Breast epithelium (tissue), 4 donors: ENCODE measurements at regions not wholly inside any gene's neighbourhood (a gene's known extent, or its start where the extent isn't known, plus 50 kb on each side); places are given as distances from the start of the nearest gene placed in this dataset.

Experiments used
- DNase-seq, 2 donors: peaks; one replicate each; pipeline ENCODE4 v3.0.0-alpha.2; 2019; ENCODE audit warnings: low spot score in 2 of 2
- H3K27ac ChIP-seq, 2 donors: fragments of 200-600 bp; sonication (generic) in 1 of 2; one replicate each; pipeline ENCODE4 v1.5.1; 2016 to 2019; ENCODE audit warnings: mild to moderate bottlenecking in 1 of 2
- H3K27me3 ChIP-seq, 2 donors: fragments of 200-600 bp; sonication (generic) in 1 of 2; one replicate each; pipeline versions ENCODE4 v1.5.1 to v1.6.0; 2017 to 2019; ENCODE audit warnings: control low read depth in 1 of 2, mild to moderate bottlenecking in 1 of 2
- H3K36me3 ChIP-seq: fragments of 200-600 bp; one replicate; pipeline ENCODE4 v1.5.1; 2019
- H3K4me1 ChIP-seq, 2 donors: fragments of 200-600 bp; sonication (generic); one replicate each; pipeline ENCODE4 v1.5.1; 2016 to 2019; ENCODE audit warnings: control low read depth in 1 of 2
- H3K4me3 ChIP-seq, 3 donors: fragments of 200-600 bp; sonication (generic); 1 replicate in 2 of 3; 2 replicates in 1 of 3; pipeline ENCODE4 v1.5.1; 2016 to 2019; ENCODE audit warnings: mild to moderate bottlenecking in 3 of 3, moderate library complexity in 2 of 3
- H3K9me3 ChIP-seq, 2 donors: fragments of 200-600 bp; sonication (generic) in 1 of 2; one replicate each; pipeline ENCODE4 v1.5.1; 2016 to 2019; ENCODE audit warnings: control low read depth in 1 of 2
- POLR2A ChIP-seq: fragments of 450-650 bp; IDR thresholded peaks from one replicate; pipeline ENCODE4 v1.6.1; 2016; ENCODE audit warnings: antibody characterized with exemption, mild to moderate bottlenecking, moderate library complexity
- POLR2AphosphoS5 ChIP-seq, 3 donors: sonication (generic); formaldehyde crosslinking; IDR thresholded peaks; one replicate each; pipeline ENCODE4 v1.6.1; 2017; ENCODE audit warnings: antibody characterized with exemption in 3 of 3
- intact Hi-C: fragments of 100-400 bp; cut with DNase I; formaldehyde crosslinking; loops from one replicate; pipeline ENCODE4 v1.15.1; 2023; ENCODE audit warnings: low total_unique reads
- TF ChIP-seq, protein P1 (sequence below), 3 donors: fragments of 450-650 bp; IDR thresholded peaks; one replicate each; pipeline ENCODE4 v1.5.1; 2016 to 2017; ENCODE audit warnings: antibody characterized with exemption in 3 of 3, mild to moderate bottlenecking in 3 of 3, moderate library complexity in 3 of 3

DNA sequence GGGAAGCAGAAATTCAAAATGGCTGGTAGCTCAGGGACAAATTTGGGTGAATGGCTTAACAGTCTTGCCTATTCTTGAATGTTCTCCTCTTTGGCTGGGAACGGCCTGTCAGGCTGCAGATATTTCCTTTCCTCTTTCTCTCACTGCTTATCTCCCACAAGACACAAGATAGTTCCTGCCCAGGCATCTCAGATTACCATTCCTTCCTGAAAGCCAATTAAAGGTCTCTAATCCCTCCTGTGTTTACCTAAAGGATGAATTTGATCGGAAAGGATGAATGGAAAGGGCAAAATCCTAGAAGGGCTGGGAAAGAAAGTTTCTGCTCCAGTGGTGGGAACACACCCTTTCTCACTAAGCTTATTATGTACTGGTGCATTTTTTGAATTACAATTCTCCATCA lies 95.9 kb upstream of the JAG1 start:
- Histone ChIP-seq H3K27me3 (no peaks in the 10 kb centered on the region), H3K9me3 (no peaks in the 10 kb centered on the region), H3K4me1 (no peaks in the 10 kb centered on the region), H3K27ac (no peak overlapping the region), H3K4me3 (no peak overlapping the region), H3K36me3 (no peaks in the 10 kb centered on the region)
- TF ChIP-seq POLR2A, result no peak
- TF ChIP-seq, protein P1, sequence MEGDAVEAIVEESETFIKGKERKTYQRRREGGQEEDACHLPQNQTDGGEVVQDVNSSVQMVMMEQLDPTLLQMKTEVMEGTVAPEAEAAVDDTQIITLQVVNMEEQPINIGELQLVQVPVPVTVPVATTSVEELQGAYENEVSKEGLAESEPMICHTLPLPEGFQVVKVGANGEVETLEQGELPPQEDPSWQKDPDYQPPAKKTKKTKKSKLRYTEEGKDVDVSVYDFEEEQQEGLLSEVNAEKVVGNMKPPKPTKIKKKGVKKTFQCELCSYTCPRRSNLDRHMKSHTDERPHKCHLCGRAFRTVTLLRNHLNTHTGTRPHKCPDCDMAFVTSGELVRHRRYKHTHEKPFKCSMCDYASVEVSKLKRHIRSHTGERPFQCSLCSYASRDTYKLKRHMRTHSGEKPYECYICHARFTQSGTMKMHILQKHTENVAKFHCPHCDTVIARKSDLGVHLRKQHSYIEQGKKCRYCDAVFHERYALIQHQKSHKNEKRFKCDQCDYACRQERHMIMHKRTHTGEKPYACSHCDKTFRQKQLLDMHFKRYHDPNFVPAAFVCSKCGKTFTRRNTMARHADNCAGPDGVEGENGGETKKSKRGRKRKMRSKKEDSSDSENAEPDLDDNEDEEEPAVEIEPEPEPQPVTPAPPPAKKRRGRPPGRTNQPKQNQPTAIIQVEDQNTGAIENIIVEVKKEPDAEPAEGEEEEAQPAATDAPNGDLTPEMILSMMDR (IDR thresholded peaks at IDR 0.05), result no peak
- TF ChIP-seq POLR2AphosphoS5 (IDR thresholded peaks at IDR 0.05), result no peak
- intact Hi-C loops, result no loop called here
- no peak for DNase-seq

DNA sequence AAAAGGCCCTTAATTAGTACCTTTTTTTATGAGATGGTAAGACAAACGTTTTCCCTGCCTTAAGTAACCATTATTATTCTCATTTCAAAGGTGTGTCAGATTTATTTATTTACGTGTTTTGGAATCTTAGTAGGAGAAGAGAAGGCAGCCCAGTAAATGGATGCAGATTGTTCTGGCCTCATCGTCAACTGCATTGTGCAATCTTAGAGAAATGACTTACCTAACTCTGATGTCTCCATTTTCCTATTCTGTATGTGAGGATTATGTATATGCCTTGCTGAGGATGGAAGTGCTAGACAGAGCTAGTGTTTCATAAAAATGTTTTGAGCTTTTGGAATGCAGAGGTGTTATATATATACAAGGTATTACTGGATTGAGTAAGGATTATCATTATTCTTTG lies 97.0 kb upstream of the JAG1 start:
- Histone ChIP-seq H3K9me3 (no peaks in the 10 kb centered on the region), H3K4me3 (no peak overlapping the region), H3K4me1 (no peaks in the 10 kb centered on the region), H3K27ac (no peak overlapping the region), H3K36me3 (no peaks in the 10 kb centered on the region), H3K27me3 (no peaks in the 10 kb centered on the region)
- no peak for DNase-seq
- intact Hi-C loops, result no loop called here
- TF ChIP-seq, protein P1 (IDR thresholded peaks at IDR 0.05), result no peak
- no peak for TF ChIP-seq POLR2AphosphoS5 (IDR thresholded peaks at IDR 0.05)
- TF ChIP-seq POLR2A, result no peak

DNA sequence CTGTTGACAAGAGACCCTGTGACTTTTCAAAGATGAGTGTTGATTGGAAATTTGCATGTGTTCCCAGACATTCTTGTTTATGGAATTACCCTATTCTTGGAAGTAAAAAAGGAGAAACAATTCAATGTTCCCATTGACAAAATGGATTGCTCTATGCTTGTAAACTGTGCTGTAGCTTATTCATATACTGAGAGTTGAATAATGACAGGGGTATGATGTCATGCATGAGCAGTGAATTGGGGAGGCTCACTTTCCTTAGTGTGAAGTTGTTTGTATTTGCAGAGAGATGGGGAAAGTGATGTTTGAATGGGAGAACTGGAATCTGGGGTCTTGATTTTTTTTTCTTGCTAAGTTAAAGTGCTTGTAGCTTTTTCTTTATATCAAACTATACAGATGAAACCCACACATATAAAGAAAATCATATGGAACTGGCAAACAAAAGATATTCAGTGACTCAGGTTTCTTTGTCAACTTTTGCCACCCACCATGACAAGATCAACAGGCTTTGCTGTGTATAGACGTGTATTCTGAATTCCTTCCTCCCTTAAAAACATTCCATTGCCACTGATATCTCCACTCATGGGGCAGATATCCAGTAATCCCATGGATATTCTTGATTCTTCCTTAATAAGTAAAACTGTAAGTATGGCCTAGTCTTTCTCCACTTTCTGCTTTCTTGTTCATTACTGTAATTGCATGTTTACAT lies 97.8 kb upstream of the JAG1 start:
- Histone ChIP-seq H3K4me1 (no peaks in the 10 kb centered on the region), H3K4me3 (no peak overlapping the region), H3K27ac (no peak overlapping the region), H3K9me3 (no peaks in the 10 kb centered on the region), H3K36me3 (no peaks in the 10 kb centered on the region), H3K27me3 (no peaks in the 10 kb centered on the region)
- TF ChIP-seq POLR2AphosphoS5 (IDR thresholded peaks at IDR 0.05) (no peak), POLR2A (no peak)
- TF ChIP-seq, protein P1 (IDR thresholded peaks at IDR 0.05), result no peak
- intact Hi-C loops, result no loop called here
- no peak for DNase-seq

DNA sequence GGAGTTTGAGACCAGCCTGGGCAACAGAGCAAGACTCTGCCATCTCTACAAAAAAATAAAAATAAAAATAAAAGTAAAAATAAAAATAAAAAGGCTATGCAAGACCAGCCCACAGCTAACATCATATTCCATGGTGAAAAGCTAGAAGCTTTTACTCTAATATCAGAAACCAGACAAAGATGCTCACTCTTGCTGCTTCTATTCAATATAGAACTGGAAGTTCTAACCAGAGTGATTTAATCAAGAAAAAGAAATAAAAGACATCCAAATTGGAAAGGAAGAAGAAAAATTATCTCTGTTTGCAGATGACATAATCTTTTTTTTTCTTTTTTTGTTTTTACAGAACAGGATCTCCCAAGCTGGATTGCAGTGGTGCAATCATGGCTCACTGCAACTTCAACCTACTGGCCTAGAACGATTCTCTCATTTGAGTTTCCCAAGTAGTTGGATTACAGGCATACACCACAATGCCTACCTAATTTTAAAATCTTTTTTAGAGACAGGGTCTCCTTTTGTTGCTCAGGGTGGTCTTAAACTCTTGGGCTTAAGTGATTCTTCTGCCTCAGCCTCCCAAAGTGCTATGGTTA lies 100.7 kb upstream of the JAG1 start:
- H3K27ac ChIP-seq, result no peak overlapping the region
- H3K36me3 ChIP-seq, result no peaks in the 10 kb centered on the region
- H3K9me3 ChIP-seq, result no peaks in the 10 kb centered on the region
- no peak for TF ChIP-seq POLR2A
- TF ChIP-seq, protein P1 (IDR thresholded peaks at IDR 0.05), result no peak
- TF ChIP-seq POLR2AphosphoS5 (IDR thresholded peaks at IDR 0.05), result no peak
- intact Hi-C loops, result no loop called here
- no peaks in the 10 kb centered on the region for H3K4me1 ChIP-seq
- H3K27me3 ChIP-seq, result no peaks in the 10 kb centered on the region
- no peak overlapping the region for H3K4me3 ChIP-seq
- no peak for DNase-seq

DNA sequence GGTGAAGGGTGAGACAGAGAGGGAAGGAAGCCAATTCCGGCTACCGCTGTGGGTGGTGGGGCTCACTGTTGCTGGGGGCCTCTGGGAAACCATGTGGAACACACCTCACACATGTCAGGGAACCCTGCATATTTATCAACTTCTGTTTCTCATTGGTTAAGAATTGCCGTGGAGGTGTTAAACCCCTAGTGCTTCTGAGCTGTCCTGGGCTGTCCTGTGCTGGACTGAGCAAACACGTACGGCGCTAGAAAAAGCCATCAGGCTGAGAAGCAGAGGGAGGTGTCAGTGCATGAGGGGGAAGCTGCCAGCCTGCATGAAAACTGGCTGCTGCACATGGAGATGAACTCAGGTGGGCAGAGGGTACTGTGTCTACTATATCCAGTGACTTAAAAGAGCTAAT lies 103.9 kb upstream of the JAG1 start:
- intact Hi-C loops, result no loop called here
- no peak for DNase-seq
- Histone ChIP-seq H3K4me1 (no peaks in the 10 kb centered on the region), H3K27me3 (no peaks in the 10 kb centered on the region), H3K9me3 (no peaks in the 10 kb centered on the region), H3K27ac (no peak overlapping the region), H3K36me3 (no peaks in the 10 kb centered on the region), H3K4me3 (no peak overlapping the region)
- TF ChIP-seq, protein P1 (IDR thresholded peaks at IDR 0.05), result no peak
- TF ChIP-seq POLR2A (no peak), POLR2AphosphoS5 (IDR thresholded peaks at IDR 0.05) (no peak)
